HG03175 (cell line): ENCODE measurements at regions not wholly inside any gene's neighbourhood (a gene's known extent, or its start where the extent isn't known, plus 50 kb on each side); places are given as distances from the start of the nearest gene placed in this dataset.
"Not testable (repeated sequence)": the region's sequence is repeated elsewhere in the genome, so short reads cannot be mapped to it uniquely, and the experiment has no call there.

Source experiments
- ATAC-seq: cut with Tn5 transposase; IDR thresholded peaks from one replicate; pipeline ENCODE4 v1.9.1; 2021; ENCODE audit warnings: mild to moderate bottlenecking, moderate library complexity; ENCODE audit not compliant: unreplicated experiment

DNA sequence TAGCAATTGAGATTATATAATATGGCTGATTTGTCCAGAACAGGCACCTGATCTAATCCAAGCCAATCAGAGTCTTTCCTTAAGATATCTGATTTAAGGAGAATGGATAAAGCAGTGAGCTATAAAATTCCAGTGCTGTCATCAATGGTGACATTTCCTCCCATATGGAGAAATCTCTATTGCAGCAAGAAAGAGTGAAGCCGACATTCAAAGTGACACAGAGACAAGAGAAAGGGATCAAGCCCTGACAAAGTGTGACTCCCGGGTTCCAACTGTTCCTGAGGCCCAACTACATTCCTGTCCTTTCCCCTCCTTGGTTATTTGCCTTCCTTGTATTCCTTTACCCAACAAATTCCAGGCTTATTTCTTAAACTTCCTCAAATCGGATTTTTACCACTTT, 430.0 kb upstream of the SOX5 start:
- ATAC-seq, result no peak

DNA sequence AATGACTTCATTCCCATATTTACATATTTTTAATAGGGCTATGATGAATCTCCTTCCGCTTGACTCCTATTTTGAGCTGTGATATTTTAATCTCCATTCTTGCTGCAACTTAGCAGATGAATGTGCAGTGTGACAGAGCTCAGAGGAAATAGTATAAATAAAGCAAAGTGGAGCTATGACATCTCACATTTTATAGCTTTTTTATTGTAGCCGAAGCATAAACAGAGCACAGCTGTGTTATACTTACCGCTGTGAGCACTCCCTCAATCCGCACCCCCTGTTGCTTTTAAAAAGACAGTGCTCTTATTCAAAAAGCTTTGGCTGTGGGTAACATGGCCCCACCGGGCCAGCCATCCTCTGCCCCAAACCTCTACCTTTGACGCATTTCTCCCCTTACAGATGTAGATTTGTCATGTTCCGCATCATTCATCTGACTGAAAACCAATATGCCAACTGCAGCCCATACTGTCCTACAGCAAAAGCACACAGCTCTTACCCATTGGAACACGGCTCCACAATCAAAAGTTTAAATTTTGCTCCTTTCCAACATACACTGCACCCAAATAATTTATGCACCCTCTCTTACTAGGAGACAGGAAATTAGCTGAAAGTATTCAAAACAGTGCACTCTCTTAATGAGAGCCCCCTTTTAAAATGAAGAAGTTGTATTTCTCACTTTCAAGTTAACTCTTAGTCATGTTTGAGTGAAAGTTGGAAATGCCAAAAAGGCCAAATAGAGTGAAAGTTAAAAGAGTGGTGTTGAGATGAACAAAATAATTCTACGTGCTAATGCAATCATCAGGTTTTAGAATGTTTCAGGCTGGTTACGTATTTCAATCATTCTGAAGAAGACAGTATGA, 429.3 kb upstream of the SOX5 start:
- peak; percentile 82 for ATAC-seq

DNA sequence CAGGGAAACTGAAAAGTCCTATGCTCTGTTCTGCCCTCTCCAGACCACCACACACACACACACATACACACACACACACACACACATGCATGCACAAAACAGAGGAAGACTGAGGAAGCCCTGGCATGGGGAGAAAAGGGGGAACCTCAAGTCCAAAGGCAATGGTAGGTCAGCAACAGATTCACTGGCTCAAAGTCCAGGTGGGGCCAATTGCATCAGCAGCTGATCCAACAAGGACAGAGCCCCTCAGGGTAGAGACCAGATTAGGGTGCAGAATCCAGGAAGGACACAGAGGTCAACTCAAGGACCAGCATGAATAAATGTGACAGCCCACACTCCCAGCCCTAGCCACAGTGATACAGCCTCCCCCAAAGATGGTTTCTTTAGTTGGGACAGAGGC, 425.0 kb upstream of the SOX5 start:
- no peak for ATAC-seq

DNA sequence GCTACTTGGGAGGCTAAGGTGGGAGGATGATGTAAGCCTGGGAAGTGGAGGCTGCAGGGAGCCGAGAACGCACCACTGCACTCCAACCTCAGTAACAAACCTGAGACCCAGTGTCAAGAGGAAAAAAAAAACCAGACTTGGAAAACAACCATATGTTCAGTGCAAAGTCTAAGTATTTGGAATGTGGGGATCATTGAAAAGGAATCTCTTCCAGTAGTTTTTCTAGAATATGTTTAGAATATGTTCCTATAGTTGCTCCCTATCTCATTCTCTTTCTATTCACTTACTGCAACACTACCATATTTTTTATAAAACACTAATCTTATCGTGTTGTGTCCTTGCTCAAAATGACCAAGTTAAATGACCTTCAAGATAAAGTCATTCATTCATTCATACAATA, 423.5 kb upstream of the SOX5 start:
- ATAC-seq, result no peak

DNA sequence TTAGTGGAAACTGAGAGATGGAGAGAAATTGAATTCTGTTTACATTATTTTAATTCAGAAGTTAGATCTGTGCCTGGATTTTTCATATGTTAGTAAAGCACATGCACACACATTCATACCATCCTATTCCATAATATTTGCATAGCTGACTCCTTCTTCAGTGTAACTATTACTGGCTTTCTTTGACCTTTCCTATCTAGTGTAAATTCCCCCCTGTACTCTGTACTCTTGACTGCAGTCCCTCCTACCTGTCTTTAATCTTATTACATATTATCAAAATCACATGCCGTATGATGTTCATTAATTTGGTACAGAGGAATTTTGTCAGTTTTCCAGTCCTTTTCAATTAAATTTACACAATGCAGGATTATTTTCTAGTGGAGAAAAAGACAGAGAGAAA, 417.0 kb upstream of the SOX5 start:
- ATAC-seq, result no peak

DNA sequence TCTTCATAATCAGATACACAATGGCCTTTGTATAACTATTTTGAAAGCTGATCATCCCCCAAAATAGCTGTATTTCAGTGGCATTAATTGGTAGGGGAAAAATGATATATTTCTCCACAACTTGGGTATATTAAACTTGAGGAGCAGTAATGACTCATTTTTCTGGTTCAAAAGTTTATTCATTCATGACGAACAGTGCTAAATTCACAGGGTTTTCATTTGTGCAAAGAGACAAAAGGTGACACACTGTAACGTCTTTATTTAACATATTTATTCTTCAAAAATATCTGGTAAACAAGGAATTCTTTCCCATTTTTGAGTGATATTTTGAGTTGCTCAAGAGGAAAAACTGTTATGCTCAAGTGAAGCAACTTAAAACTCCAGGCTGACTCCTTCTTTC, 415.5 kb upstream of the SOX5 start:
- ATAC-seq, result no peak

DNA sequence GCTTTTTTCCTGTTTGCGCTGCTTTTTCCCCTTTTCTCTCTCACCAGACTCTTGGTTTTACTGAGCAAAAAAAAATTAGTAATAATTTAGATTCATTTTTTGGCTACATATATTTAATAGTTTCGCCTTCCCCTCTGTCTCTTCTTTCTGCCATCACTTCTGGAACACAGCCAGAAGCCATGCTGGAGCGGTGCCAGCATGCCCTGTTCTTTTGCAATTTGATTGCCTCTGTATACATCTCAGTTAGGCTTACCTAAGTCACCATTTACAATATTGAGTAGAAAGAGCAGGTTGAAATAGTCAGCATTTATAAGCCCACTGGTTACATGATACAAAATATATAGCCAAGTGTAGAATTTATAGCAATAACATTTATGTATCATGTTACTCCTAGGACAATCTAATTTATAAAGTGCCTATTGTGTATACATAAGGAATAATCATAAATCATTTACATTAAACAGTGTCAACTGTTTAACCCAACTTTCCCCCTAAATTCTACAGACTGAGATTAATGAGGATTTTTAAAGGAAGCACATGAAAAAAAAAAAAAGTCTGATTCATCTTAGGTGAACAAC, 413.8 kb upstream of the SOX5 start:
- no peak for ATAC-seq

DNA sequence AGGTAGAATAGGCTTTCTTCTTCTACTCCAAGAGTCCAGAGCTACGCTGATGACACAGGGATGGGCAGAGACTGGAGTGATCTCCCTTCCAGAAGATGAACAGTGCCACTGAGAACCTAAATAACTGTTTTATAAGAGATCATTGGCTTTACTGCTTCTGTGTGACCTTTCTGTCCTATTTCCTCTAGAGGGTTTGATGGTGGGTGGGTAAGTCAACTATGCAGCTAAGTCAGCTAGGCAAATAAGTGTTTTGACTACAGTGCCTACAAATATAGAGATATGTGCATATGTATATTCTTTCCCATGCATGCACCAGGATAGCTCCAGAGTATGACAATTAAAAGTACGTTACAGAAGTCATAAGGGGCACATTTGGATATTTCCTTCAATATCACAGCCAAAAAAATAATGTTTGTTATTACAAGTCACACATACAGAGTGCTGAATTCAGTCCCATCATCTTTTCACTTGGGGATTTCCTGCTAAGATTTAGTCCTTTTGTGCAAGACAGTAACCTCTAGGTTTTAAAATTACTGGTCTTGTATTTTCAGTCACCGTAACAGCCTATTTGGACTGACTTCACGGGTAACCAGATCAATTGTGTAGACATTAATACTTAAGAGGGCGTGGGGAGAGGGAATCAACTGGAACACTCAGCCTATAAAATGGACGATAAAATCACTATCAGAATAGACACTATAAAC, 412.6 kb upstream of the SOX5 start:
- no peak for ATAC-seq

DNA sequence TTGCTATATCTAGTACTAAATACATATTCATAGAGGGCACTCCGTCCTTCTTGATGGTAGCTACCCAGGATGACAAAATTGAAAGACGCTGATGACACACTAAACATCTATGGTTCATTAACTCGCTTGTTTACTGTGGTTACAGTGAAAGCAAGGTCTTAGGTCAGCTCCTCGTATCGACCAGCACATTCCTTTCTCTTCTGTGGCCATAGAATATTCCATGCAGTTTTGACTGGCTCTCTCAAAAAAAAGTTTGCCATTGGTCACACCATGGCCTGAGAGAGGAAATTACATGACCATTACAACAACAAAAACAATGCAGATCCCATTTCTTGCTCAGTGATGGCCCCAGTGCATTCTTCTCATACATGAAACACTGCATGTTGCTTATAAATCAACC, 411.4 kb upstream of the SOX5 start:
- ATAC-seq, result peak; percentile 86

DNA sequence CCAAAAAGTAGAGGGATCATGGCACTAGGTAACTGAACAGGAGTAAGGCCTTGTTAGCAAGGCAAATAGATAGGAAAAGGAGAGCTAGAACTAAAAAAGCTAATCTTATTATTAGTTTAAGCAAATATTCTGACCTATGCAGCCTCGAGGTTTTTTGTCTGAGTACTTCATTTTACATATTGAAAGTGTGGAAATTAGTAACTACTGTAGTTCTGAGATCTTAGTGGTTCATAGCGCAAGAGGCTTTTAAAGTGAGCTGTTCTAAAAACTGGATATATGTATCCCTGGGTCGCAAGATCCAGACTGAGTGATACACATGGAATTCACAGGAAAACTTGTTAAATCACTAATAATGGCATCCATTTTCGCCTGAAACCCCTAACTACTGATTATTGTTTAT, 411.0 kb upstream of the SOX5 start:
- ATAC-seq, result peak; percentile 43

DNA sequence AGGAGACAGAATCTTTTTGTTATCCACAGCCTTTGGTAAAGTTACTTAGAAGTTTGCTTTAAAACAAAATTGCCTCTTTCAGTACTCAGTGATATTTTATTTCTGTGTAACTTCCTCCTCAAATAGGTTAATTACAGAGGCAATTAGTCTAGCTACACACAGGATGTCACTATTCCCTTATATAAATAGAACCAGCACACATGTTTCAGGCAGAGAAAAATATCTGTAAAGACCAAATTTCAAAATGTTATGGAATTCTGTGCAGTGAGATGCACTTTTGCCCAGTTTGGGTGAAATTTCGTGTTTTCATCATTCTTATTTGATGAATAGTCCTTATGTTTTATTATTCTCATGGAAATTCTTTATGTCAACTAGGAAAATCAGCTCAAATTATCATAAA, 410.6 kb upstream of the SOX5 start:
- ATAC-seq, result no peak

DNA sequence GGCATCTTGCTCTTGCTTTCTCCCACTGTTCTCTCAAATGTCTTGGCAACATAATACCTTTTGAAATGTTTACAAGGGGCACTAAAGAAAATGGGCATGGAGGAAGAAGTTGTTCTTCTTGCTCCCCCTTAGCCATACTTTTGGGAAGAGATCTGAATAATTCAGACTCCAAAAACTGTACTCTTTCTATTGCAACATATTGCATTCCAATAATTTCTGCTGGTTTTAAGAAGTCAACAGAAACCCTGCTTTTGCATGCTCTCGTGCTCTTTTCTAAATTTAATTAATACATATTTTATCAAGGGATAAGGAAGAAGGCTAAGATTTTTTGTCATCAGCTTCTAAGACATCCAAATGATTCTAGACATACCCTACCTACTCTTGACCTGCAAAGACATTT, 409.9 kb upstream of the SOX5 start:
- no peak for ATAC-seq

DNA sequence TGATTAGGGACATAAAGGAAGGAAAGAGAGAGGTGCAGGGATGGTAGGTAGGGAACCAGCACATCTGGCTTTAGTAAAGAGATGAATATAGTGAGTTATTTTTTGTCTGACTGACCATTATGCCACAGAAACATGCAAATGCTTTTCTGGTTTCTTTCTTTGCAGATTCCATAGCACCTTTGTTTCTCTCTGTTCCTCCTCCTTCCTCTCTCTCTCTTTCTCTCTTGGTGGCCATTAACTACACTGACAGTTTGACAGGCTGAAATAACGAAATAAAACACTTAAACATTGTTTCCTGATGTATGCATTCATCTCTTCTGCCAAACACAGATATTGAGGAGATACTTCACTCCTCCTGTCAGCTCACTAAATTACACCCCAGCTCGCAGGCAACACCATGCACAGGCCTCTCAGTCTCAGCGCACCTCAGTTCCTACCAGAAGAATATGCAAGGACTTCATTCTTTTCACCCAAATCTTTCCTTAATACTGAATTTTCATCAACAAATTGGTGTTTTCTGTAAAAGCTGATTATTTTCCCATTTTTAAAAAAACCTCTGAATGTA, 406.9 kb upstream of the SOX5 start:
- peak; percentile 42 for ATAC-seq

DNA sequence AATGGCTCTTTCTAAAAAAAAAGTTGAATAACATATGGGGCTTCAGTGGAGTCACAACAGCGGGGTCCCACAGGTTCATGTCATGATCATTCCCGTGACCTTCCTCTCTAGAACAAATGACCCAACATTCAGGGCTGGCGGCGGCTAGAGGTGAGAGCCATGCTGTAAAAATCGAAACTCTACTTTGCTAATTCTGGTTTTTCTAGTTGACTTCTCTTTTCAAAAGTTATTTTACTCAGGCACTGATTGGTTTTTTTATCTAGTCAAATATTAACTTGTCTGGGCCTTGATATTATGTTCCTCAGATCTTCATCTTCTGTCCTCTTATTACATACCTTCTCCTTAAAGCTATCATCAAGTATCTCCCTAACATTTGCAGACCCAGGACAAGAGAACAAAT, 402.9 kb upstream of the SOX5 start:
- ATAC-seq, result no peak

DNA sequence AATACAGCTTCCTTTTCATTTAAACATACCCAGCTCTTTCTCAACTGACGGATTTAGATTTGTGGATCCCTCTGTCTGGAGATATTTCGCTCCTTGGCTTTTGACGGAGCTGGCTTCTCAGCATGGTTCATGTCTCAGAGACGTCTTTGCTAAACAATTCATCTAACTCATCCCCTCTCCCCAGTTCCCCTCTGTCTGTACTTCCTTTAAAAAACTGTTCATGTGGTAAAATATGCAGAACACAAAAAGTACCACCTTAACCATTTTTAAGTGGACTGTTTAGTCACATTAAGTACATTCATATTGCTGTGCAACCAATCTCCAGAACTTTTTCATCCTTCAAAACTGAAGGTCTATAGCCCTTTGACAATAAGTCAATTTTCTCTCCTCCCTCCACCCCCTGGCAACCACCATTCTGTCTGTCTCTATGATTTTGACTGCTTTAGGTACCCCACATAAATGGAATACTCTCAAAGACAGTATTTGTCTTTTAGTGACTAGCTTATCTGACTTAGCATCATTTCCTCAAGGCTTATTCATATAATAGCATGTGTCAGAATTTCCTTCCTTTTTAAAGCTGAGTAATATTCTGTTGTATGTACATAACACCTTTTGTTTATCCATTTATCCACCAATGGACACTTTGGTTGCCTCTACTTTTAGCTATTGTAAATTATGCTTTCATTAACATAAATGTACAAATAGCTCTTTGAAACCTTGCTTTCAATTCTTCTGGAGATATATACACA, 399.8 kb upstream of the SOX5 start:
- ATAC-seq, result no peak

DNA sequence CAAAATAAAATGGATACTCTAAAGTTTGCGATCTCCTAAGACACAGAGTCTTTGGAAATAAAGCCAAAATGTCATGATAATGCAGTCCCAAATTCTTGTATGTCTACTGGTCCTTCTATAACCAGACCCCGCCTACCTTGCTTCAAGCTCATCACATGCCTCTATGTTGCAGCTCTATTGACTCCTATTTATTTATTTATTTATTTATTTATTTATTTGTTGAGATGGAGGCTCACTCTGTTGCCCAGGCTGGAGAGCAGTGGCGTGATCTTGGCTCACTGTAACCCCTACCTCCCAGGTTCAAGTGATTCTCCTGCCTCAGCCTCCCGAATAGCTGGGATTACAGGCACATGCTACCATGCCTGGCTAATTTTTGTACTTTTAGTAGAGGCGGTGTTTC, 398.7 kb upstream of the SOX5 start:
- ATAC-seq, result not testable (repeated sequence)

DNA sequence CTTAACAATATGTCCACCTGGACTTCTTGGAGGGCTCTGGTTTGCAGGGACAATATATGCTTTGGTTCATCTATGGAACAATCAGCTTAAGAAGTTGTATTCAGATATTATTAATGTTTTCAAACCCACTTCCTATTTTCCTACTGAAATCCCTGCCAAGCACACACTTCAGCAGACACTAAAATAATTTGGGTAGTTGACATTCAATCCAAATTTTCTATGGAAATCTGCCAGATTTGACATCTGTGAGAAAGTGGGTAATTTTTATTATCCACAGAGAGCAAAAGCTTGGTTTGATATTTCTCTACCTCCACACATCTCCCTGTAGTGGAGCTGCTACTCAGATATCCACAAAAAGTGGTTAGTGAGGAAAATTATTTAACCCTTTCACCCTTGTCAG, 378.8 kb upstream of the SOX5 start:
- ATAC-seq, result no peak

DNA sequence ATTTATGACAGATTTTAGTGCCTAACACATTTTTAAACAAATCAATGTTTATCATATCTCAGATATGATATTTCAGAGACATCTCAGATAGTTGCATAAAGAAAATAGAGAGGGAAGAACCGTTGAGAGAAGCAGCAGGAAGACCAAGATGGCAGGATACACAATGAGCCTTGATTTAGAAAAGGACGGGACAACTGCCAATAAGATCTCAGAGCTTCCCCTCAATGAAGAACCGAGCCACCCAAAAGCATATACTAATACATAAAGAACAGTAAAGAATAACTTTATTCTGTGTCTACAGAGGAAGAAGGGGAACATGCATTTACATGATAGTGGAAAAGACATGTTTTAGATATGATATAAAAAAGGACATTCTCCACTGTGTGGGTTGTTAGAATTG, 375.9 kb upstream of the SOX5 start:
- no peak for ATAC-seq

DNA sequence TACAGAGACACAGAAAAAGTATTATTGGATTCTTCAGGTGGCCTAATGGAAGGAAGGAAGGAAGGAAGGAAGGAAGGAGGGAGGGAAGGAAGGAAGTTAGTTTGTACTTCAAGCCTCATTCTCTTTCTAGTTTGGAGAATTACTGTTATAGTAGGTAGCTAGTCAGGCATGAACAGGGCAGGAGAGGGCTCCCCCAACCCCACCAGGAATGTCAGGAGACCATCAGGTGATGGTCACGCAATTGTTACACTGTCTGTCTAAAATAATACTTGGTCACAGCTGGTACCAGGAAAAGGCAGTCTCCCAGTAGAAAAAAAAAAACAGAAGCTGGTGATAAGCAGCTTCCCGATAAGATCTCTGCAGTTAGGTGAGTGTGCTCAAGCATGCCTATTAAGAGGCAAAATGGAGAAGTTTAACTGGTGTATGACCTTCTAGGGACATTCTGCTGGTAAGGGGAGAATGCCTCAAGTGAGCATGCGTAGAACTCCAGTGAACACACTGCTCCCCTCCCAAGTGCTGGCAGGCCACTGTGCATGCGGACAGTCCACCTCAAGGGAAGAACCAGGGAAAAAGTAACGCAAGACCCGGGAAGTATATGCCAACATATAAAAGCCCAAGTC, 358.4 kb upstream of the SOX5 start:
- ATAC-seq, result no peak

DNA sequence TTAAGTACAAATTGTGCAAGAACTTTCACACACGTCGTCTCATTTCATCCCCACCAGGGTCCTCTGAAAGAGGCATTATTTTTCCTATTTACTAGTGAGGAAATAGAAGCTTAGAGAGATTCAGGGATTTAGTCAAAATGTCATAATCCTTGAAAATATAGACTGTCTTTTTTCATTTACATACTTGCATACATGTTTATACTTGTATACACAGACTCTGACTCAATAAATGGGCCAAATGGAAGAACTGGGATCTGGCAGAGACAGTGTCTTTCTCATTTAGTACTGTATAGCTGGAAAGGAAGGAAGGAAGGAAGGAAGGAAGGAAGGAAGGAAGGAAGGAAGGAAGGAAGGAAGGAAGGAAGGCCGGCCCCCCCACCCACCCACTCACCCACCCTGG, 357.7 kb upstream of the SOX5 start:
- ATAC-seq, result no peak

DNA sequence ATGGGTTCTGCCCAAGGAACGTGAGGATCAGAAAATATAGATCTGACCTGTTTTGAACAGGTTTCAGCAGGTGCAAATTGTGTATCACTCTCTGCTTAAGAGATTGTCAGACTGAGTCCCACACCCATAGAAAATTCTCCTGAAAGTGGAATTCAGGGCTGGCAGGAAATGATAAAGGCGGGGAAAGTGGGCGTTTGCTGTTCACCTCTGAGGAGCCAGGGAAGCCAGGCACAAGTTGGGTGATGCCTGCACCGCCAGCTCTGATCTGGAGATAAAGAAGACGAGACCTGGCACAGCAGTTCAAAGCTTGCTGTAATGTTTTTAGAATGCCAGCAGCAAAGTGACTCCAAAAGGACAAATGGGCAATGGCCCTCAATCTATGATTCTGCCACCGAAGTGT, 356.5 kb upstream of the SOX5 start:
- ATAC-seq, result no peak
